RWPE1 (cell line): ENCODE measurements at regions not wholly inside any gene's neighbourhood (a gene's known extent, or its start where the extent isn't known, plus 50 kb on each side); places are given as distances from the start of the nearest gene placed in this dataset.
"Not testable (repeated sequence)": the region's sequence is repeated elsewhere in the genome, so short reads cannot be mapped to it uniquely, and the experiment has no call there.

Experiments used
- CTCF ChIA-PET: fragments of 350-600 bp; sonication (Branson Sonifier 250); formaldehyde crosslinking; extraction: SDS; loops from one replicate; lab custom pipeline; 2021; lab: Yijun Ruan, JAX
- POLR2A ChIA-PET: fragments of 400-600 bp; formaldehyde crosslinking; extraction: SDS; loops from one replicate; lab custom pipeline; 2020; ENCODE audit warnings: antibody characterized with exemption; ENCODE audit not compliant: low non-redundant PET; lab: Yijun Ruan, JAX
- DNase-seq: peaks from one replicate; pipeline ENCODE4 v3.0.0; 2012; ENCODE audit warnings: low spot score
- H3K27ac ChIP-seq: fragments of 450-650 bp; 2 replicates; pipeline ENCODE4 v1.5.1; 2017
- TF ChIP-seq, protein P1 (sequence below): fragments of 450-650 bp; conservative IDR thresholded peaks from 2 replicates; pipeline ENCODE4 v1.5.1; 2017; ENCODE audit warnings: low read depth, mild to moderate bottlenecking

DNA sequence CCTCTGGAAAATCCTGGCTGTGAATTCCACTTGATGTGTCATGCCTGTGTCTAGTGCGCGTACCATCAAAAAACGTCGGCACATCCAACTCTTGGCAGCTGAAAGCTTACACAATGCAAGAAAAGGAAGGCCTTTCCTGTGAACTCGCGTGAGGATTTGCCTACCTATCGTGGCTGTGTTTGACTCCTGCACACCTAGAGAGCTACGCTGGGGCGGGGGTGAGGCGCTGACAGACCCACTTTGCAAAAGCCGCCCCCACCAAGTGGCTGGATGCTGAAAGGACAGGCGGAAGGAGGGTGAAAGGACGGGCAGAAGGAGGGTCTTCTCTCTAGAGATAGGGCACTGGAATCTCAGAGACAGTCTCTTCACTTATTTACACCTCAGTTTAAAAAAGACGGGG is 270.1 kb downstream of the EIPR1 start:
- CTCF ChIA-PET: no interaction called here
- POLR2A ChIA-PET: no interaction called here
- DNase-seq: no peak
- no peak overlapping the region for H3K27ac ChIP-seq
- TF ChIP-seq, protein P1, sequence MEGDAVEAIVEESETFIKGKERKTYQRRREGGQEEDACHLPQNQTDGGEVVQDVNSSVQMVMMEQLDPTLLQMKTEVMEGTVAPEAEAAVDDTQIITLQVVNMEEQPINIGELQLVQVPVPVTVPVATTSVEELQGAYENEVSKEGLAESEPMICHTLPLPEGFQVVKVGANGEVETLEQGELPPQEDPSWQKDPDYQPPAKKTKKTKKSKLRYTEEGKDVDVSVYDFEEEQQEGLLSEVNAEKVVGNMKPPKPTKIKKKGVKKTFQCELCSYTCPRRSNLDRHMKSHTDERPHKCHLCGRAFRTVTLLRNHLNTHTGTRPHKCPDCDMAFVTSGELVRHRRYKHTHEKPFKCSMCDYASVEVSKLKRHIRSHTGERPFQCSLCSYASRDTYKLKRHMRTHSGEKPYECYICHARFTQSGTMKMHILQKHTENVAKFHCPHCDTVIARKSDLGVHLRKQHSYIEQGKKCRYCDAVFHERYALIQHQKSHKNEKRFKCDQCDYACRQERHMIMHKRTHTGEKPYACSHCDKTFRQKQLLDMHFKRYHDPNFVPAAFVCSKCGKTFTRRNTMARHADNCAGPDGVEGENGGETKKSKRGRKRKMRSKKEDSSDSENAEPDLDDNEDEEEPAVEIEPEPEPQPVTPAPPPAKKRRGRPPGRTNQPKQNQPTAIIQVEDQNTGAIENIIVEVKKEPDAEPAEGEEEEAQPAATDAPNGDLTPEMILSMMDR: no peak

DNA sequence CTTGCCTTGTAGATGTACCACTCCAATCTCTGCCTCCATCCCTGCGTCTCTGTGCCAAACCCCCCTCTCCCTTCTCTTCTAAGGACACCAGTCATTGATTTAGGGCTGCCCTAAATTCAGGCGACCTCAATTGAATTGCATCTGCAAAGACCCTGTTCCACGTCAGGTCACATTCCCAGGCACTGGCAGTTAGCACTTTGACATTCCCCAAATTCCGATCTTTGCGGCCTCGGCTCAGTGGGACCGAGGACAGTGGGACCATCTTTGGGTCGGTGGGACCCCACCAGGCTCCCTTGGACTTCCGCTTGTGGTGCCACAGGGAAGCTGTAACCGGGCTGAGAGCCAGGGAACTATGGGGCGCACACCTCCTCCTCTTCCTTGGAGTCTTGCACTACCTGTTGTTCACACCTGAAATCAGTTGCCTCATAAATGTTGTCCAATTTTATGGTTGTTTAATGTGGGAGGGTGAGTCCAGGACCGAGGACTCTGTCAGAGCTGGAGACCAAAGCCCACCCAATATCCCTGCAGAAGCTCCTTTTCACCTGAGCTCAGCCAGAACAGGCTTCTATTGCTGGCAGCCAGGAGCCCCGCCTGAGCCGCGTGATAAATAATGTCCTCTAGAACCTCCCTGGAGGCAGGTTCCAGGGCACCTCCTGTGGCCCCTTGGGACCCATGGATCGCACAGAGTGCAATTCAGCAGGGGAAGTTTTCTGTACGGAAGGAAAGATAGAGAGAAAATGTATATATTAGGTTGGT is 271.6 kb downstream of the EIPR1 start:
- TF ChIP-seq, protein P1: no peak
- H3K27ac ChIP-seq: no peak overlapping the region
- DNase-seq: no peak
- ChIA-PET POLR2A (no interaction called here), CTCF (no interaction called here)

DNA sequence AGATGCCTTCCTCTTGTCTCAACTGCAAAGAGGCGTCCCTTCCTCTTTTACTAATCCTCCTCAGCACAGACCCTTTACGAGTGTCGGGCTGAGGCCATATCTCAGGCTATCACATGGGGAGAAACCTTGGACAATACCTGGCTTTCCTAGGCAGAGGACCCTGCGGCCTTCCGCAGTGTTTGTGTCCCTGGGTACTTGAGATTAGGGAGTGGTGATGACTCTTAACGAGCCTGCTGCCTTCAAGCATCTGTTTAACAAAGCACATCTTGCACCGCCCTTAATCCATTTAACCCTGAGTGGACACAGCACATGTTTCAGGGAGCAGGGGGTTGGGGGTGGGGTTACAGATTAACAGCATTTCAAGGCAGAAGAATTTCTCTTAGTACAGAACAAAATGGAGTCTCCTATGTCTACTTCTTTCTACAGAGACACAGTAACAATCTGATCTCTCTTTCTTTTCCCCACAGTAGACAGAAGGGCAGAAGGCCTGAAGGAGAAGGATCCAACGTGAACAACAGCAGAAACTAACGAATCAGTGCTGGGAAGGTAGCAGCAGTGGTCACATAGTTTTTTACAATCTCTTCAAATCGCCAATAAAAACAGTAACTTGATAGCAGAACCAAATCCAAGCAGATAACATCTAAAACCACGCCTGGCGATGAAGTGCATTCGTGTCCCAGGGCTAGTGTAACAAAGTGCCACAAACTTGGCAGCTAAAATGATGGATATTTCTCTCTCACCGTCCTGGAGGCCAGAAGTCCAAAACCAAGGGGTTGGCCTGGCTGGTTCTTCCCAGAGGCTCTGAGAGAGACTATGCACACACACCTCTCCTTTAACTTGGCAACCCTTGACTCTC is 272.4 kb downstream of the EIPR1 start:
- CTCF ChIA-PET, DNase-seq, H3K27ac ChIP-seq, POLR2A ChIA-PET: not testable (repeated sequence)

DNA sequence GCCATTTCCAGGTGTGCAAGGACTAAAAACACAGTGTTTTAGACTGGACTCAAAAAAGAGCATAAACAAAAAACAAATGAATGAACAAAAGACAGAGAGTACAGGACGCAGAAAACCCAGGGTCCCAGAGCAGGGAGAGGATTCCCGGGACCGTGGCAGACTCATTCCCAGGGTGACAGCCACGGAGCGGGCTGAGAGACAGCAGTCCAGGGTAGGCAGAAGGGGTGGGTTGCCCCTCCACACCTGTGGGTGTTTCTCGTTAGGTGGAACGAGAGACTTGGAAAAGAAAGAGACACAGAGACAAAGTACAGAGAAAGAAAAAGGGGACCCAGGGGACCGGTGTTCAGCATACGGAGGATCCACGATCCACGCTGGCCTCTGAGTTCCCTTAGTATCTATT is 273.4 kb downstream of the EIPR1 start:
- H3K27ac ChIP-seq: no peak overlapping the region
- POLR2A ChIA-PET: no interaction called here
- CTCF ChIA-PET: no interaction called here
- no peak for DNase-seq
- TF ChIP-seq, protein P1: no peak

DNA sequence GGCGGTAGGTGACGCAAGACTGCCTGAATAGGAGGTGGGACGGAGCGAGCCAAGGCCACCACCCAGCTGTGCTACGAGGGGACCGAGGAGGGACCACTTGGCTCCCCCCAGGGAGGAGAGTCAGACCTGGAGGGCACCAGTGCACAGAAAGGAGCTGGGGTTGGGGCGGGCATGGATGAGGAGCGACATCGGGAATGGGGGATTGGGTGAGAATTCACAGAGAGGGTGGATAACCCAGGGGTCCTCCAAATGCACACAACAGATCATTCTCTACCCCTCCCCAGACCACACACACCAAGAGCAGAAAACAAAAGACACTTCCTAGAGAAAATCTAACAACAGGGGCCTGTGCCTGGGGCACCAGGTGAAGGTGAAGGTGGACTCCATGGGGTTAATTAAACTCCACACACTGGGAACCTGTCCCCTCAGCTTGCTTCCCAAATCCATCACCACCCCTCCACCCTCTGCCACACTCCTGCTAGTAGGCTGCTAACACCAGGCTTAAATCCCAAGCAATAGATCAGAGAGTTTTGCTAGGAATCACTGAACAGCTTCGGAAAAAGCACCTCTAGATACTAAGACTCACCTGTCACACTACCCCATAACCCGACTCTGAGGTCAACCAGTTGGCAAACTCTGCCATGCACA is 274.6 kb downstream of the EIPR1 start:
- TF ChIP-seq, protein P1: no peak
- no peak for DNase-seq
- POLR2A ChIA-PET: no interaction called here
- CTCF ChIA-PET: no interaction called here
- no peak overlapping the region for H3K27ac ChIP-seq

DNA sequence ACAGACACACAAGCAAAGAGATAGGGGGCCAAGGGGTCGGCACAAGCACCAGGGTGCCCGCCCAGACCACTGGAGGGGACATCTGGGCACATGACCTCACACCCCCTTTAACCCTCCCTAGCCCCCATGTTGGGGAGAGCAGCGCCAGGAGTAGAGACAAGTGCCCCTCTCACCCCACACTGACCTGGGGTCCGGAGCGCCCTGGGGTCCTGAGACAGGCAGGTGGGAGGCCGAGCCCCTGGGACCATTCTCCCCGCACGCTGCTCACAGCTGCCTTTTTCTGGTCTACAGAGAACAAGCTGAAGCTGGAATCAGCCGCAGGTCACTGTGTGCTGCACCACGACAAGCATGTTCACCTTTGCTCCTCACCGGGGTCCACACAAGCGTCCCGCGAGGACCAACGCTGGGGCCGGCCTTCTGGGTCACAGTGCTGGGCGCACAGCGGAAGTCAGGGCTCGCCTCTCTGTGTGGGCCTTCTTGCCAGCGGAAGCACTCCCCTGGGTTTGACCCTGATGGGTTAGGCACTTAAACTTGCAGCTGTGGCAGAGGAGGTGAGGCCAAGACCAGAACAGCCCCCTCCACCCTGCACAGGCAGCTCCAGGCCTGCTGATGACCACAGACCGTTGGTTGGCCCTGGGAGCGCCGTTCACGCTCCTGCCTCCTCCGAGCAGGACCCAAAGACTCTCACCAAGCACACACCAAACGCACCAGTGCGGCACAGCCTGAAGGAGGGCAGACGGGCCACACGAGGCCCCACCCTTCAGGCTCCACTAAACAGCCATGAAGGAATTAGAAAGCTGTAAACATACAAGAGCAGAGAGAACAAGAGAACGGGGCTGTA is 275.3 kb downstream of the EIPR1 start:
- ChIA-PET CTCF (no interaction called here), POLR2A (no interaction called here)
- no peak for DNase-seq
- no peak overlapping the region for H3K27ac ChIP-seq
- TF ChIP-seq, protein P1: no peak
